Stimulated activated CD4-positive, alpha-beta T cell treated with anti-CD3 and anti-CD28 coated beads, Interleukin-2, amount 100 ng/mL, for 24 hours (primary cell): ENCODE measurements at regions not wholly inside any gene's neighbourhood (a gene's known extent, or its start where the extent isn't known, plus 50 kb on each side); places are given as distances from the start of the nearest gene placed in this dataset.
"Not testable (repeated sequence)": the region's sequence is repeated elsewhere in the genome, so short reads cannot be mapped to it uniquely, and the experiment has no call there.

Experiments used
- DNase-seq, 2 donors: peaks; one replicate each; pipeline ENCODE4 v3.0.0-alpha.2; 2020

GRCh38 chr12:9364224-9365176 is 156.3 kb upstream of the PZP start:
- peak; percentile 37 to 57 for DNase-seq

- DNase-seq = no peak
Observed at GRCh38 chr12:9363145-9363544, 154.9 kb upstream of the PZP start.

- DNase-seq = no peak
Observed at GRCh38 chr12:9361879-9362326, 153.7 kb upstream of the PZP start.

- not testable (repeated sequence) for DNase-seq
Observed at GRCh38 chr12:9354009-9354754, 146.0 kb upstream of the PZP start.

DNA sequence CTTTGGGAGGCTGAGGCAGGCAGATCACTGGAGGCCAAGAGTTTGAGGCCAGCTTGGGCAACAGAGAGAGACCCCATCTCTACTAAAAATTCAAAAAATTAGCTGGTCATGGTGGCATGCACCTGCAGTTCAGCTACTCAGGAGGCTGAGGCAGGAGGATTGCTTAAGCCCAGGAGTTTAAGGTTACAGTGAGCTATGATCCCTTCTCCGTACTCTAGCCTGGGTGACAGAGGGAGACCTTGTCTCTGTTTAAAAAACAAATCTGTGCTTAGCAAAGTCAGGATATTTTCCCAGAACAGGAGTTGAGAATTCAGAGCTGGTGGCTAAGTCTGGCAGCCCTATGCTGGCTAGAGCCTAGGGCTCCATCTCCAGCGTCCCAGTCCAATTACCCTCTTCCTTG is 142.9 kb upstream of the PZP start:
- DNase-seq = no peak

DNA sequence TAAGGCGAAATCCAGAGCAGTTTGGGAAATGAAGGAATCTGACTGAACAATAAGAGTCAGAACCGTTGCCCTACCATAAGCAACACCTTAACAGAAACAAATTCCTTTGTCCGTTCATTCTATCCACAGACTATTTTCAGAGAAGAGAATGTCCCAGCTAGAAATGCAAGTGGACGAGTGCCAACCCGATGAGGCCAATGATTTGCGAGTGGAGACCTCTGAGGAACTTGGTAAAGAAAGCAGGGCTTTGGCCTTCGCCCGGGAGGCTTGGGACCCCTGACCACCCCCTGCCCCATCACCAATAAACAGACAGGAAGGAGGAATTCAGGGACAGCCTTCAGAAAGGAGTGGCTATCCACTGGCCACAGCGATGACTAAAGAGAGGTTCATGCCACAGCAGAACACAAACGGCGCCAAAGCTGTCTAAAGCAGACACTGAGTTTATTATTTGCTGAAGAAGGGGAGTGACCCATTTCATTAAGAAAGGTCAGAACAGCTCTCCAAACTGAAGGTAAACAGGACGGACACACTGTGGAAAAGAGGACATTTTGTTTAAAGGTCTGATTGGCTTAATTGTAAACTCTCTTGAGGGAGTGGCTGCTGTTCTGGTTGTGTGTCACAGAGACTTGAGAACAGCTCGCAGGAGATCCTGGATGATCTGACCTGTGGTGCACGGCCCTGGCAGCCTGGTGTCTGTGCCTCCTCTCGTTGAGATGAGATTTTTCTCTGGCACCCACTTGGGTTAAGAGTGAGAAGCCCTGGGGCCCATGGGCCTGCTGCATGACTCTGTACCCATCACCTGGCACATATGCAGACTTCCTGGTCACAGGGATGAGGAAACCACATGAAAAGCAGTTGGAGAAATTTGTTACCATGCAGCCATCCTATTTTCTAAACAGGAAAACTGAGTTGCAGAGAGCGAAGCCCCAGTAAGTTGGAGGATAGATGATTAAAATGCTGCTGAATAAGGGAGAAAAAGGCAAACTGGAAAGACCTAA is 142.0 kb upstream of the PZP start:
- DNase-seq = no peak

GRCh38 chr12:9348906-9349518 is 140.8 kb upstream of the PZP start:
- no peak for DNase-seq

GRCh38 chr12:9347328-9348127 is 139.3 kb upstream of the PZP start:
- DNase-seq = no peak

- no peak for DNase-seq
Observed at GRCh38 chr12:9346866-9347327, 138.7 kb upstream of the PZP start.

- DNase-seq = no peak
Observed at GRCh38 chr12:9345171-9345570, 137.0 kb upstream of the PZP start.

- DNase-seq = no peak
Observed at GRCh38 chr12:9344541-9344940, 136.3 kb upstream of the PZP start.

GRCh38 chr12:9343731-9344130 is 135.5 kb upstream of the PZP start:
- DNase-seq = no peak

DNA sequence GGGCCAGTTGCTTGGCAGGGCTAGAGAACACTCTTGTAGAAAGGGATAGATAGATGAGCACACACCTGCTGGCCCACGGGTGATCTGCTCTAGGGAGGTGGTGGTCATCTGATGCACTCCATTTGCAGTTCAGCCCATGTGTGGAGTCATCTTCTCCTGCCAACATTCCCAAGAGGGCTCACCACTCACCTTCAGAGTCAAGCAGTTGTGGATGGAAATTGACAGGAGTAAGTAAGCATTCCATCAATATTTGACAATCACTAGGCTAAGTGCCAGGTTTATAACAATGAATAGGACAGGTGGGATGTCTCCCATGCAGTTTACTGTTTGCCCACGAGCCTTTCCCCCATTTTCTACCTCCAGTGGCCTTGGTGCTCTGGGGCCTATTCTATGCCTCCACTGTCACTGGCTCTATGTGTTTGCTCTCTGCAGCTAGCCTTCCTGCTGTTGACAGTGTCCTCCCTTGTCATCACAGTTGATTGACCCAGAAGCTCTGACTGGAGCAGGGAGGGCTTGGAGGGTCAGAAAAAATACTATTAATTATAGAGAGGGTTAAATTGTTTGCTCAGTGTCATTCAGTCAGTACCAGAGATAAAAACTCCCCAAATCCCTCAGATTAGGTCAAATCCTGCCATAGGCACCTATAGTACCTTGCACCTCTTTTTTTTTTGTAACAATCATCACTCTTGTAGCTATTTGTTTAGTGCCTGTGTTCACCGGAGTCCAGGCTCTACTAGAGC is 134.6 kb upstream of the PZP start:
- no peak for DNase-seq

DNA sequence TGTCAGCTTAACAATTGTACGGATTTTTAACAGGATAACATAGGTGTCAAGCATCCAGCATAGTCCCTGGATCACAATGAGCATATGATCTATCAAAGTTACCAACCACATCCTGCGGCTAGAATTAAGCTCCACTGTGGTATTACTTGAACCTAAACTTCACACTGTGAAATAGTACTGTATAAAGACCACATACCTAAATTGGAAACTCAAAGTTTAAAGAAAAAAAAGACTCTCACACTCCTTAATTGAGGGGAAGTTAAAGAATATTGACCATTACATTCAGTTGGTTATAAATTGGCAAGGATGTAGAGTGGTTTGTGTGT is 133.0 kb upstream of the PZP start:
- no peak for DNase-seq

DNA sequence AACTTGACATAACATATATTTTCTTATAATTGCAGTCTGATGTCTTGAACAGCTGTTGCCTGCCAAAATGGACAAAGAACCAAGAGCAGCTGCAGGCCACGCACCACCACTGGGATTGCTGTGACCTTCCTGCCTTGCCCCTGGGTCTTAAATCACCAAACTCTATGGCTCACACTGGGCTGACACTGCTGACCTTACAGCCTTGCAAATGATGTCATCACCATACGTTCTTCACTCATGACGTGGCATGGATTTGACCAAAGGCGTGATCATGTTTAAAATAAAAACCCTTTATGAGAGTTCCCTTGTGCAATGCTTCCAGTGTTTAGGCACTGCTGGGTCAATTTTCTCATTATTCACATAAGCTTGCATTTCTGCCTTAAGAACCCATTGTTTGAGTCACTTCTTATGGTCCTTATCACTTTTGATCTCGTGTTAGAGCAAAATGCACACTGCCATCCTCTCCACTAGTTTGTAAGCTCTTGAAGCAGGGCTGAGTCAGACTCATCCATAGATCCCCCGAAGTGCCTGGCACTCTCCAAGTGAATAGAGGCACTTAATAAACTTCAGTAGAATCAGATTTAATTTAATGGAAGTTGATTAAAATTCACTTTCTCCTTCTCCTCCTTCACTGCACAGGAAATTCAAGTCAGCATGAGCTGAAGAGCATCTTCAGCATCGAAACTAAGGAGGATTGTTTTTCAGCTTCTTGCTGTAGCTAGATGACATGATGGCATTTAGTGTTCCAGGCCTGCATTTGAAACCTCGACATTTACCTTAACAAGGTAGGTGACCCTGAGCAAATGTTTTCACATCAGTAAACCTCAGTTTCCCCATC is 132.4 kb upstream of the PZP start:
- DNase-seq = no peak

DNA sequence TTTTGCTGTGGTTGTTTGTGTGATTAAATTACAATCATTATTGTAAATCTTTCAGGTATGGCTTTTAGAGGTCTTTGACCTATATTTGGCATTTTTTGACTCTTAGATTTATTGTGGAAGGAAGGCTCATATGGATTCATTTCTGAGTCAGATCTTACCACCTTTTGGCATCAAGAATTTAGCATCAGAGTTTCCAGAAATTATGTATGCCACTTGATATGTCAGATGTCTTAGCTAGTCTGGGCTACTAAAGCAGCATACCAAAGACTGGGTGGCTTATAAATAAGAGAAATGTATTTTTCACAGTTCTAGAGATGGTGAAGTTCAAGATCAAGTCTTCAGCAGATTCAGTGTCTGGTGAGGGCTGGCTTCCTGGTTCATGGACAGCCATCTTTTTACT is 129.5 kb upstream of the PZP start:
- no peak for DNase-seq

DNA sequence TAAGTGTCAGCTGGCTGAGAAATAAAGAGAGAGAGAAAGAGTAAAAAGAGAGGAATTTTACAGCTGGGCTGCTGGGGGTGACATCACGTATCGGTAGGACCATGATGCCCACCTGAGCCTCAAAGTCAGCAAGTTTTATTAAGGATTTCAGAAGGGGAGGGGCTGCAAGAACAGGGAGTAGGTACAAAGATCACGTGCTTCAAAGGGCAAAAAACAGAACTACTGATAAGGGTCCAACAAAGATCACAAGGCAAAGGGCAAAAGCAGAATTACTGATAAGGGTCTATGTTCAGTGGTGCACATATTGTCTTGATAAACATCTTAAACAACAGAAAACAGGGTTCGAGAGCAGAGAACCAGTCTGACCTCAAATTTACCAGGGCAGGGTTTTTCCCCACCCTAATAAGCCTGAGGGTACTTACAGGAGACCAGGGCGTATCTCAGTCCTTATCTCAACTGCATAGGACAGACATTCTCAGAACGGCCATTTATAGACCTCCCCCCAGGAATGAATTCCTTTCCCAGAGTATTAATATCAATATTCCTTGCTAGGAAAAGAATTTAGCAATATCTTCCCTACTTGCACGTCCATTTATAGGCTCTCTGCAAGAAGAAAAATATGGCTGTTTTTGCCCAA is 128.3 kb upstream of the PZP start:
- not testable (repeated sequence) for DNase-seq

GRCh38 chr12:9335867-9336266 is 127.7 kb upstream of the PZP start:
- DNase-seq = no peak

DNA sequence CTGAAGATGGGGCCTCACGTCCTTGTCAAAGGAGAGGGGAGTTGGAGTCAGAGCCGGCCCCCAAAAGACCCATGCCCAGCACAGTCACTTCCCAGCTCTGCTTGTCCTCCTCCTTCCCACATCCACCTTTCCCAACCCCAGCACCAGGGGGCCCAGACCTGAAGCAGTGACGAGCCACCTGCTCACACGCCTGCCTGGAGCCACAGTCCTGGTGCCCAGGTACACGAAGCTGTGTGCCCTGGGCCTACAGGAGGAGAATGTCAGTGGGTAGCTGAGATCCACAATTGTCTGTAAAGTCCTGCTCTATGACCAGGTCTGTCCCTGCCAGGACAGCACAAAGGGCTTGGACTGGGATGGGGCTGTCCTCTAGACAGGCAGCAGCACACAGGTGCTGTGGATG is 126.8 kb upstream of the PZP start:
- no peak for DNase-seq
